ENCODE measurements at regions not wholly inside any gene's neighbourhood (a gene's known extent, or its start where the extent isn't known, plus 50 kb on each side); places are given as distances from the start of the nearest gene placed in this dataset.

GRCh38 chr18:26677957-26678356, 129.6 kb upstream of the KCTD1 start:
- Histone ChIP-seq H3K36me3 (ENCODE audit: control insufficient read depth, insufficient read depth, low read length) (no peaks in the 10 kb centered on the region), H3K27me3 (ENCODE audit: control insufficient read depth, insufficient read depth, low read length) (no peaks in the 10 kb centered on the region), H3K4me3 (ENCODE audit: low read depth, low read length) (no peak overlapping the region)
- ChIA-PET POLR2A (no interaction called here), CTCF (interaction anchor here (0.7 kb wide), 1 partner anchor 181 kb away, joined by 3 read pairs; no protein-coding TSS in a partner anchor)
- DNase-seq (ENCODE audit: low read depth) = no peak
- TF ChIP-seq, protein P1, sequence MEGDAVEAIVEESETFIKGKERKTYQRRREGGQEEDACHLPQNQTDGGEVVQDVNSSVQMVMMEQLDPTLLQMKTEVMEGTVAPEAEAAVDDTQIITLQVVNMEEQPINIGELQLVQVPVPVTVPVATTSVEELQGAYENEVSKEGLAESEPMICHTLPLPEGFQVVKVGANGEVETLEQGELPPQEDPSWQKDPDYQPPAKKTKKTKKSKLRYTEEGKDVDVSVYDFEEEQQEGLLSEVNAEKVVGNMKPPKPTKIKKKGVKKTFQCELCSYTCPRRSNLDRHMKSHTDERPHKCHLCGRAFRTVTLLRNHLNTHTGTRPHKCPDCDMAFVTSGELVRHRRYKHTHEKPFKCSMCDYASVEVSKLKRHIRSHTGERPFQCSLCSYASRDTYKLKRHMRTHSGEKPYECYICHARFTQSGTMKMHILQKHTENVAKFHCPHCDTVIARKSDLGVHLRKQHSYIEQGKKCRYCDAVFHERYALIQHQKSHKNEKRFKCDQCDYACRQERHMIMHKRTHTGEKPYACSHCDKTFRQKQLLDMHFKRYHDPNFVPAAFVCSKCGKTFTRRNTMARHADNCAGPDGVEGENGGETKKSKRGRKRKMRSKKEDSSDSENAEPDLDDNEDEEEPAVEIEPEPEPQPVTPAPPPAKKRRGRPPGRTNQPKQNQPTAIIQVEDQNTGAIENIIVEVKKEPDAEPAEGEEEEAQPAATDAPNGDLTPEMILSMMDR (IDR thresholded peaks at IDR 0.05; ENCODE audit: insufficient read depth, low read depth, low read length) = no peak

GRCh38 chr18:26667046-26667445, 118.7 kb upstream of the KCTD1 start:
- H3K4me3 ChIP-seq (ENCODE audit: low read depth, low read length) = no peak overlapping the region
- TF ChIP-seq, protein P1 (IDR thresholded peaks at IDR 0.05; ENCODE audit: insufficient read depth, low read depth, low read length) = no peak
- ChIA-PET CTCF (interaction anchor here (1.3 kb wide), 1 partner anchor 41 kb away, joined by 3 read pairs; no protein-coding TSS in a partner anchor), POLR2A (no interaction called here)
- no peaks in the 10 kb centered on the region for H3K36me3 ChIP-seq (ENCODE audit: control insufficient read depth, insufficient read depth, low read length)
- no peak for DNase-seq (ENCODE audit: low read depth)
- no peaks in the 10 kb centered on the region; the same call in 1 of the 2 replicates for H3K27me3 ChIP-seq (ENCODE audit: control insufficient read depth, insufficient read depth, low read length)

GRCh38 chr18:26662996-26663395, 114.6 kb upstream of the KCTD1 start:
- TF ChIP-seq, protein P1 (IDR thresholded peaks at IDR 0.05; ENCODE audit: insufficient read depth, low read depth, low read length) = no peak
- POLR2A ChIA-PET = no interaction called here
- Histone ChIP-seq H3K4me3 (ENCODE audit: low read depth, low read length) (no peak overlapping the region), H3K36me3 (ENCODE audit: control insufficient read depth, insufficient read depth, low read length) (no peaks in the 10 kb centered on the region), H3K27me3 (ENCODE audit: control insufficient read depth, insufficient read depth, low read length) (peaks cover 10% of the 10 kb centered on the region)
- no peak for DNase-seq (ENCODE audit: low read depth)
- CTCF ChIA-PET = no interaction called here

DNA sequence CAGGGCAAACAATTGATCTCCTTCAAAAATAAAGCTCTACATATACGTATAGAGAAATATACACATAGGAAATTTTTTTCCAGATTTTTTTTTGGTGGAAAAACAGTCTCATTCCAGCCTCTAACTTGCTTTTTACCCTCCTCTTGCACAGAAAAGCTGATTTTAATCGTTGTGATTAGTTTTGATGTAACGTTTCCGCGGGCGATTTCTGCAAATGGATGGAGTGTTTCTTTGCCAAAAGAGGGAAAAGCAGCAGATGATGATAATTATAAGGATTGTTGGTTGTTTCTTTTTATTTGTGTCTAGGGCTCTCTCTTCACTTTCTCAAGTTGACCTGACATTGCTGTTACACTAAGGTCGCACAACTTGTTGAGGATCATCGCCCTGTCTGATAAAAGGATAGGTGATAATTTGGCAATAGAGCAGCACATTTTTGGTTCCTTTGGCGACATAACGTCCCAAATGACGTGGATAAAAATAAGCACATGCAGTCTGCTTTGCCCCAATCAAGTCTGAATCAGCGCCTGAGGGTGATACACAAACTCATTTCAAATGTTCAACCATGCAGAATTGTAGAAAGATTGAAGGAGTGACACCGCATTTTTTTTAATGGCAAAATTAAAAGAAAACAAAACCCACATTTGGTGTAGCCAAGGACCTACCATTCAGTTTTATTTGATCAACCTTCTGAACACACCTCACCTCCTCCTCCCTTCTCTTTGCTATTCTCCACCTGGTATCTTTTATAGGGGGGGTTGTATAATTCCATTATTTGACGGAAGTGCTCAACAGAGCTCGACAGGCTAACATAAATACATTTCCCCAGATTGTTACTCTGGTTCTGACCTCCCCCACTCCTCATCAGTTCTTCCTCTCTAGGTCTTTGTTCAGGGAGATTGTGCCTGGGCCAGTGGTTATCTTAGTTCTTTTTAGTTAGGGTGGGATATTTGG, 109.6 kb upstream of the KCTD1 start:
- TF ChIP-seq, protein P1 (IDR thresholded peaks at IDR 0.05; ENCODE audit: insufficient read depth, low read depth, low read length) = no peak
- DNase-seq (ENCODE audit: low read depth) = no peak
- peaks cover 23% of the 10 kb centered on the region for H3K27me3 ChIP-seq (ENCODE audit: control insufficient read depth, insufficient read depth, low read length)
- CTCF ChIA-PET = no interaction called here
- POLR2A ChIA-PET = no interaction called here
- H3K36me3 ChIP-seq (ENCODE audit: control insufficient read depth, insufficient read depth, low read length) = no peaks in the 10 kb centered on the region
- H3K4me3 ChIP-seq (ENCODE audit: low read depth, low read length) = no peak overlapping the region; the same call in 1 of the 2 replicates

- POLR2A ChIA-PET = no interaction called here
- Histone ChIP-seq H3K4me3 (ENCODE audit: low read depth, low read length) (peak overlapping the region; percentile 58), H3K36me3 (ENCODE audit: control insufficient read depth, insufficient read depth, low read length) (no peaks in the 10 kb centered on the region), H3K27me3 (ENCODE audit: control insufficient read depth, insufficient read depth, low read length) (peaks cover 26% of the 10 kb centered on the region)
- no peak for DNase-seq (ENCODE audit: low read depth)
- CTCF ChIA-PET = interaction anchor here (0.7 to 1.0 kb wide), 3 partner anchors 105 to 349 kb away, joined by 3 to 5 read pairs (median 3); no protein-coding TSS in a partner anchor
- TF ChIP-seq, protein P1 (IDR thresholded peaks at IDR 0.05; ENCODE audit: insufficient read depth, low read depth, low read length) = peak; percentile 34
These were observed 108.7 kb upstream of the KCTD1 start for GRCh38 chr18:26656944-26657536.
